Calu3 (cell line): ENCODE measurements at regions not wholly inside any gene's neighbourhood (a gene's known extent, or its start where the extent isn't known, plus 50 kb on each side); places are given as distances from the start of the nearest gene placed in this dataset.
"Not testable (repeated sequence)": the region's sequence is repeated elsewhere in the genome, so short reads cannot be mapped to it uniquely, and the experiment has no call there.

ENCODE experiments used
- BruUV-seq: library from RNA; stranded (reverse); fragments of 400-500 nt; replicated peaks from 2 replicates; lab custom pipeline; 2021; lab: Mats Ljungman, UMichigan
- CTCF ChIA-PET: fragments of 300-600 bp; sonication (Branson Sonifier 250); formaldehyde crosslinking; loops from one replicate; lab custom pipeline; 2022; ENCODE audit warnings: antibody characterized with exemption; lab: Charles Lee
- DNase-seq: peaks from one replicate; pipeline ENCODE4 v3.0.0; 2022
- H3K27ac Mint-ChIP-seq: one replicate; pipeline ENCODE4 v1.8.0; 2022; ENCODE audit warnings: mixed read lengths; ENCODE audit not compliant: unreplicated experiment
- H3K27me3 Mint-ChIP-seq: one replicate; pipeline ENCODE4 v1.8.0; 2022; ENCODE audit warnings: mixed read lengths; ENCODE audit not compliant: unreplicated experiment
- H3K36me3 Mint-ChIP-seq: one replicate; pipeline ENCODE4 v1.8.0; 2022; ENCODE audit warnings: mild to moderate bottlenecking, moderate library complexity, mixed read lengths; ENCODE audit not compliant: insufficient read depth, unreplicated experiment
- H3K4me1 Mint-ChIP-seq: one replicate; pipeline ENCODE4 v1.8.0; 2022; ENCODE audit warnings: mild to moderate bottlenecking, low read depth, mixed read lengths; ENCODE audit not compliant: unreplicated experiment
- H3K4me3 Mint-ChIP-seq: one replicate; pipeline ENCODE4 v1.8.0; 2022; ENCODE audit warnings: mild to moderate bottlenecking, low read depth, moderate library complexity, mixed read lengths; ENCODE audit not compliant: unreplicated experiment
- H3K9me3 Mint-ChIP-seq: one replicate; pipeline ENCODE4 v1.8.0; 2022; ENCODE audit warnings: low read depth, mixed read lengths; ENCODE audit not compliant: unreplicated experiment
- CTCF ChIP-seq: fragments of 200-600 bp; IDR thresholded peaks from one replicate; pipeline ENCODE4 v1.8.0; 2022; ENCODE audit warnings: antibody characterized with exemption; ENCODE audit not compliant: unreplicated experiment
- intact Hi-C: fragments of 100-400 bp; cut with micrococcal nuclease; formaldehyde crosslinking; loops from one replicate; pipeline ENCODE4 v1.10.0; 2022; ENCODE audit not compliant: unreplicated experiment

GRCh38 chr2:97348841-97349240 lies 235.9 kb downstream of the ANKRD36 start:
- DNase-seq = no peak
- H3K4me3 Mint-ChIP-seq = no peak overlapping the region
- no peak overlapping the region for H3K27ac Mint-ChIP-seq
- BruUV-seq = no TSS peak
- CTCF ChIA-PET = no interaction called here
- intact Hi-C loops = no loop called here
- H3K36me3 Mint-ChIP-seq = no peaks in the 10 kb centered on the region
- no peaks in the 10 kb centered on the region for H3K4me1 Mint-ChIP-seq
- H3K9me3 Mint-ChIP-seq = no peaks in the 10 kb centered on the region
- no peak for TF ChIP-seq CTCF
- H3K27me3 Mint-ChIP-seq = peaks cover 55% of the 10 kb centered on the region

GRCh38 chr2:97348265-97348664 lies 235.3 kb downstream of the ANKRD36 start:
- Mint-ChIP-seq H3K4me1 (no peaks in the 10 kb centered on the region), H3K4me3 (no peak overlapping the region), H3K27me3 (peaks cover 50% of the 10 kb centered on the region), H3K9me3 (no peaks in the 10 kb centered on the region), H3K27ac (no peak overlapping the region), H3K36me3 (no peaks in the 10 kb centered on the region)
- TF ChIP-seq CTCF = no peak
- DNase-seq = no peak
- CTCF ChIA-PET = no interaction called here
- no TSS peak for BruUV-seq
- intact Hi-C loops = no loop called here

- H3K4me1 Mint-ChIP-seq, H3K4me3 Mint-ChIP-seq, H3K36me3 Mint-ChIP-seq, CTCF ChIA-PET, BruUV-seq, H3K9me3 Mint-ChIP-seq, intact Hi-C loops, H3K27ac Mint-ChIP-seq, DNase-seq: not testable (repeated sequence)
- peaks cover 17% of the 10 kb centered on the region for H3K27me3 Mint-ChIP-seq
Observed at GRCh38 chr2:97344937-97345336, 232.0 kb downstream of the ANKRD36 start.

GRCh38 chr2:97333674-97334073 lies 220.7 kb downstream of the ANKRD36 start:
- DNase-seq, H3K27ac Mint-ChIP-seq, CTCF ChIA-PET, BruUV-seq, H3K4me1 Mint-ChIP-seq, H3K27me3 Mint-ChIP-seq, H3K36me3 Mint-ChIP-seq, H3K4me3 Mint-ChIP-seq, intact Hi-C loops, H3K9me3 Mint-ChIP-seq: not testable (repeated sequence)

- BruUV-seq, H3K36me3 Mint-ChIP-seq, CTCF ChIA-PET, H3K4me3 Mint-ChIP-seq, H3K9me3 Mint-ChIP-seq, H3K4me1 Mint-ChIP-seq, intact Hi-C loops, H3K27ac Mint-ChIP-seq, DNase-seq, H3K27me3 Mint-ChIP-seq: not testable (repeated sequence)
Observed at GRCh38 chr2:97332184-97332583, 219.2 kb downstream of the ANKRD36 start.

GRCh38 chr2:97321936-97322713 lies 209.2 kb downstream of the ANKRD36 start:
- intact Hi-C loops, H3K9me3 Mint-ChIP-seq, H3K36me3 Mint-ChIP-seq, H3K27me3 Mint-ChIP-seq, H3K4me1 Mint-ChIP-seq, CTCF ChIA-PET, BruUV-seq, H3K4me3 Mint-ChIP-seq, H3K27ac Mint-ChIP-seq, DNase-seq: not testable (repeated sequence)

GRCh38 chr2:97315358-97315757 lies 202.4 kb downstream of the ANKRD36 start:
- DNase-seq, H3K4me3 Mint-ChIP-seq, CTCF ChIA-PET, H3K4me1 Mint-ChIP-seq, H3K36me3 Mint-ChIP-seq, H3K27me3 Mint-ChIP-seq, intact Hi-C loops, H3K9me3 Mint-ChIP-seq, H3K27ac Mint-ChIP-seq, BruUV-seq: not testable (repeated sequence)

GRCh38 chr2:97312426-97312825 lies 199.5 kb downstream of the ANKRD36 start:
- DNase-seq, H3K4me3 Mint-ChIP-seq, H3K27ac Mint-ChIP-seq, H3K9me3 Mint-ChIP-seq, H3K36me3 Mint-ChIP-seq, intact Hi-C loops, BruUV-seq, H3K27me3 Mint-ChIP-seq, CTCF ChIA-PET, H3K4me1 Mint-ChIP-seq: not testable (repeated sequence)
